Muscle of arm (tissue), 1 donor: ENCODE measurements at regions not wholly inside any gene's neighbourhood (a gene's known extent, or its start where the extent isn't known, plus 50 kb on each side); places are given as distances from the start of the nearest gene placed in this dataset.
"Not testable (repeated sequence)": the region's sequence is repeated elsewhere in the genome, so short reads cannot be mapped to it uniquely, and the experiment has no call there.

Experiments used
- DNase-seq: peaks from one replicate; pipeline ENCODE4 v3.0.0-alpha.2; 2013

DNA sequence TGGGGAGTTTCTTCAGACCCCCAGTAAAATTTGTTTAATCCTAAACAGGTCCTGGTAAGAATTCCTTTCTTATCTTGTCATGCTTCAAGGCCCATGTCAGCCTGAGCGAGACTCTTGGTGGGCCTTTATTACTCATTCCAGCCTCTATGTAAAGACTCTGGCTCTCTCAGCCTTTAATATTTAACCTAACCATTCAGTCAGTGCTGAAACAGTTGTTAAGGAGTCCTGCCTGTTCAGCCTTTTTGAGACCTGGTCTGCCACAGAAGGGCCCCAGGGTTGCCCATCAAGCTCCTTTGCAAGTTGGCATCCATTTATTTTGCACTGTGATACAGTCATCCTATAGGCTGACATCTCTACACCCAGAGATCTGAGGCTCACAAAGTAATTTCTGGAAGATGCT is 107.7 kb upstream of the VANGL1 start:
- no peak for DNase-seq

DNA sequence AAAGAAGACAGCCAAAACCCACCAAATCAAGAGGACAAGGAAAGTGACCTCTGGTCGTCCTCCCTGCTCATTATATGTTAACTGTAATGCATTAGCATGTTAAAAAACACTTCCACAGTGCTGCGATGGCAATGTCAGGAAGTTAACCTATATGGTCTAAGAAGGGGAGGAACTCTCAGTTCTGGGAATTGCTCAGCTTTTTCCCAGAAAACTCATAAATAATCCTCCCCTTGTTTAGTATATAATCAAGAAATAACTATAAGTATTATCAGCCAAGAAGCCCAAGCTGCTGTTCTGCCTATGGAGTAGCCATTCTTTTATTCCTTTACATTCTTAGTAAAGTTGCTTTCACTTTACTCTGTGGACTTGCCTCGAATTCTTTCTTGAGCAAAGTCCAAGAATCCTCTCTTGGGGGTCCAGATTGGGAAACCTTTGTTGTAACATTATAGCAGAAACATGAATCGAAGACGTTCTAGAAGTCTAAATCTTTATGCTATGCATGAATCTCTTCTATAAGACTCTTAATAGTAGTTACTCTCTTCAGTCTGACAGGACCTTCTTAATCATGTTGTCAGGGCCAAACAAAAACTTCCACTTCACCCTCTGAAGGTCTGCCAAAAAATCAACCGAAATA is 110.0 kb upstream of the VANGL1 start:
- peak; percentile 45 for DNase-seq

DNA sequence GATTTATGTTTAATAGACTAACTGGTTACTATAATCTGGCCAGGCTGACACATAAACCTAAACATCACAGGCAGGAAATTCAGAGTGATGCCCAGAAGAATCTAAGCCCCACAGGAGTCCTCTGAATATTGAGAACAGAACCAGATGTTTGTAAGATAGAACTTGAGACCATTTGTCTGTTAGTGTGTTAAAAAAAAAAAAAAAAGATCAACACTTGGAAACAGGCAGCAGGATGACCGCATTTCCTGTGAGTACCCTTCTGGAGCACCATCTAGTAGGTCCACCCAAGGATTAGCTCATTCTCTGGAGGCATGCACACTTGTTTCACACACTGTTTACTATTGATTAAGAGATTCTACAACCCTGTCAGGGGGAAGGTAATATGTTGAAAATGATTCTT is 111.4 kb upstream of the VANGL1 start:
- no peak for DNase-seq

DNA sequence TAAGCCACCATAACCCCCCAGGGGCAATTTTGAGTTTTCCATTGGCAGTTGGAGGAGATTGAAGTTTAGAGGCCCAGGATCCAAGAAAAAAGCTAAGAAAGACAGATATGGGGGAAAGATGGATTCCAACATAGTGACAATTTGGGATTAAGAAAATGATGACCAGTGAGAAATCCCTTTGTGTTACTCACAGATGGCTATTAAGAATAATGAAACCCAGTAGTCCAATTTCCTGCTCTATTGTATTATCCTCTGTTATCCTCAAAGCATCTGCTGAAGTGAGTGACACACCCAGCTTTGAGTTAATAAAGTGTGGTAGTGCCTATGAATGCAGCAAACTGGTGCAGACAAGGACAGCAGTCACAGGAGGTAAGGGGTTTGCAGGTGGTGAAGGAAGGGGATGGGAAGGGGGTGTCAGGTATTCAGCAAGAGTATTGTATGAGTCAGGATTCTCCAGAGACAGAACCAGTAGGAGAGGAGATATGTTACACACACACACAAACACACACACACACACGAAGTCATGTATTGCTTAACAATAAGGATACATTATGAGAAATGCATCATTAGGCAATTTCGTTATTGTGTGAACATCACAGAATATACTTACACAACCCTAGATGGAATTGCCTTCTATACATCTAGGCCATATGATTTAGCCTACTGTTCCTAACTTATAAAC is 112.4 kb upstream of the VANGL1 start:
- DNase-seq, result no peak

DNA sequence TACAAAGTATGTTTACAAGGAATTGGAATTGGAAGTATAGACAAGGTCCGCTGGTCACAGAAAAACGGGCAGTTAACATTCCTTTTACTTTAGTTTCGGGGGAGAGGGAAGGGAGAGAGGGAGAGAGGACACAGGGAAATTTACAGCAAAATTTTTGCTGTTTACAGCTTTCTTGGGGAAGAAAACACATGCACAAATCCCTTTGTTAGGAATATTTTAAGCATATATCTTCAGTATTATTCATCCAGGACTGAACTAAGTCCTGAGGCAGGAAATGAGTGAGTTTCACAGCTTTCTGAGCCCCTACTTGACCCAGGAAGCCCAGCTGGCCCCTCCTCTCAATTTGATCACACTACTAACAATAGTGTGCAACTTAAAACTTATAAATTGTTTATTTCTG is 113.4 kb upstream of the VANGL1 start:
- DNase-seq, result not testable (repeated sequence)

DNA sequence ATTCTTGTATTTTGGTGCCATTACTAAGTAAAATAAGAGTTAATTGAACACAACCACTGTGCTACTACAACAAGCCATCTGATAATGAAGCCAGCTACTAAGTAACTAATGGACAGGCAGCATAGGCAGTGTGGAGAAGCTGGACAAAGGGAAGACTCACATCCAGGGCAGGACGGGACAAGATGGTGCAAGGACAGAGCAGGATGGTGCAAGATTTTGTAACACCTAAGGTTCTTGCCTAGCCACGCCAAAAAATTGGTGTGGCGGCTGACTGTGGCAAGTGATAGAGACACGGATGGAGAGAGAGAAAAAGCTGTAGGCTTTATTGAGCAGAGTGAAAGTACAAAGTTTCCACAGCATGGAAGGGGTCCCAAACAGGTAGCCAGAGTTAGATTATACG is 114.0 kb upstream of the VANGL1 start:
- DNase-seq, result no peak

DNA sequence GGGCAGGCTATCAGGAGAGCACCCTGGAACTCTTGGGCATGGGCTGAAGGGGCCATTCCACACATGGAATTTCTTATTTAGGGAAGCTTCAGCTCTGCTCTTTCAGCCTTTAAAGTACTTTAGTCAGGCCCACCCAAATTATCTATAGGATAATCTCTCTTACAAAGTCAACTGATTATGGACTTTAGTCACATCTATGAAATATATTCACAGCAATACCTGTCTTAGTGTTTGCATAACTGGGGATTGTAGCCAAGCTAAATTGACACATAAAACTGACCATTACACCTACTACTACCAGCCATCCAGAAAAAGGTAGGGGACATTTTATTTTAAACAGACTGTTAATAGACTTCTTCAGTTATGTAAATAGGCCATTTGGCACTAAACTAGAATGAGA is 114.9 kb upstream of the VANGL1 start:
- no peak for DNase-seq

DNA sequence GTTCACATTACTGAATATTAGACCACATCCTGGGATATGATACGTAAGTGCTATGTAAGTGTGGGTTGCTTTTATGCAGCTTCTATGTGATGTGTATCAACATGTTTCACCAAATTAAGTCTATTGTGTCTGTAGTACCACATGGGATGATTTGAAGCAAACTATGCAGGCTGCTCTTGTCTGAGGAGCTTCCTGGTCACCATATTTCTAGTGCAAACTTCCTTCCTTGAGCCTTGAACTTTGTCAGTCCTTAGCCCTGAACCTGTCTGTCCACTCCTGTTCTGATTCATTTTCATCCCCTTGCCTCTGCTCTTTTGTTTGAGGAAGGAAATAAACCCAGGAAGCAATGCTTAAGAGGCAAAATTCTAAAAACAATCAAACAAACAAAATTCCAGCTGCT is 117.5 kb upstream of the VANGL1 start:
- DNase-seq, result no peak

DNA sequence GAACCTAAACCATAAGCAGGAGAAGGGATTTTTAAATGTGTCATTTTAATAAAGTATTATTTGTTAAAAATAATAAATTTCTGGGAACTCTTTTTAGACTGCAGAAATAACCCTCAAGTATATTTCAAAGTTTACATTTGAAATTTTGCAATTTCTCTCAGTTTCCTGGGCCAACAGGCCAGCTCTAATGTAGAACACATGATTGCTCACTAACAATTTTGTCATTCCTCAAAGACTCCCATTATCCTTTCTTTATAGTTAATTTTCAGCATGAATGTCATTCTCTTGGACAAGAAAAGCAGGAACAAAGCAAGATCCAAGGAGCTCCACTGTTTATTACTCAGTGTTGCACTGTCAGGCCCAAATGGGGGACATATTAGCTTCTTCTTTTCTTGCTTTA is 119.4 kb upstream of the VANGL1 start:
- no peak for DNase-seq

DNA sequence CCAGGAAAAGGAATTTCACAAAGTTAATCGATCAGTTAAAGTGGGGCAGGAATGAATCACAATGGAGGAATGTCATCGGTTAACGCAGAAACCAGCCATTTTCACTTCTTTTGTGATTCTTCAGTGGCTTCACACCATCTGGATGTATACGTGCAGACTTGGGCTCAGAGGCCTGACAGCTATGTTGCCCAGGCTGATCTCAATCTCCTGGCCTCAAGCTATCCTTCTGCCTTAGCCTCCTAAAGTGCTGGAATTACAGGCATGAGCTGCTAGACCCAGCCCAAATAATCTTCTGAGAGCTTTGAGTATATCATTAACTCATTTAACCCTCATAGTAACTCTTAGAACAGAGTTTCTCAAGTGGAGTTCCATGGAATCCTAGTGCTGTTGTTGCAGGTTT is 126.5 kb upstream of the VANGL1 start:
- no peak for DNase-seq

DNA sequence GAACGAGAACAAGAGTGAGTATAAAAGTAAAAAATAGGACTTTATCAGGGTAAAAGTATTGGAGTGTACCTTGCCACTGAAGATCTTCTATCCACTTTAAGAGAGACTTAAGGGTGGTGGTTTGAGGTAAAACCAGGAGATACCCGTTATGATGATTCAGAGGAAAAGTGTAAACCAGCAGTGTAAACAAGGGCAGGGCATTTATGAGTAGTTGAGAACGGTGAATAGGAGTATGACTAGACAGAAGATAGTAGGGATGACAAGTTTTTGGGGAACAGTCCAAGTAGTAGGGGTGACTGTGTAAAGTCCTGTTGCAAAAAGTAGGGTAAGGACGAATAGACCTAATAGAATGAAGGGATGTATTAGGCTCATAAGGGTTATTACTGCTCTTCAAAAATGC is 131.5 kb upstream of the VANGL1 start:
- not testable (repeated sequence) for DNase-seq

DNA sequence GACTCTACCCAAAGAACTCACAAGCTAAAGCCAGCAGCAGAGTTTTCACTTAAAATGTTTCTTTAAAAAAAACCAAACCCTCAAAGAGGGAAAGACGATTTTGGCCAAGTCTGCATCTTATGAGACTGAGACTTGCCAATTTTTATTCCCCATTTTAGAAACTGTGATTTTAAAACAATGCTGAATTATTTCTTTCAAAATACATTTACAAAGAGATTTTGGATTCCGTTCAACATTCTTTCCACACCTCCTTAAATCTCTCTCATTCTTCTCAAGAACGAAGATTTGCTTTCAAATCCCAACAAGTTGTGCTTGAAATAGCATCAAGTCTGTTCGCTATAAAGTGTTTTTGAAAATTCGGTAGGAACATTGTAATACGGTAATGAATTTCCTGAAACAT is 133.9 kb upstream of the VANGL1 start:
- peak; percentile 79 for DNase-seq

DNA sequence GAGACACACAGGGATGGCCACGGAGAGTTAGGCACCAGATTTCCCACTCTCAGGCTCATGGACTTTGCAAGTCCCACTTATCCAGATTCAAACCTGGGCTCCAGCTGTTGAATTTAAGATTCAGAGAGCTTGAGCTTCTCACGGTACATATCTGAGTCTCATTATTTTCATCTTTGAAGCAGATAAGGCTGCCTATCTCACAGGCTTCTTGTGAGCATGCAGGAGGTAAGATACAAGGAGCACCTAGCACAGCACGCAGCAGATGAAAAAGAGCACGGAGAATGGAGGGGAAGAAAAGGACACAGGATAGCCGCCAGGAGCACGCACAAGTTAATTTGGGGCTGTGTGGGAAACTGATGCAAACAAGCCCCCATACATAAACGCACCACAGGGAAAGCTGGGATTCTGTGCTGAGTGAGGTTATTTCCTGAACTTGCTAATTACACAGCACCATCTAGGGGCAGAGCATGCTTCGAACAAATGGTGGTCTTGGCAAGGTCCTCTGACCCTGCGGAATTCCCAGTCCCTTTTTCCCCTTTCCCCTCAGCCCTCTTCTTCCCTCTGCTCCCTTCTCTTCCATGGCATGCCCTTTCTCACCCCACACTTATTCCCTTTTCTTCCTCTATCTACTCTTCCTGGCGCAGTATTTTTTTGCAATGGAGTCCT is 134.7 kb upstream of the VANGL1 start:
- no peak for DNase-seq

DNA sequence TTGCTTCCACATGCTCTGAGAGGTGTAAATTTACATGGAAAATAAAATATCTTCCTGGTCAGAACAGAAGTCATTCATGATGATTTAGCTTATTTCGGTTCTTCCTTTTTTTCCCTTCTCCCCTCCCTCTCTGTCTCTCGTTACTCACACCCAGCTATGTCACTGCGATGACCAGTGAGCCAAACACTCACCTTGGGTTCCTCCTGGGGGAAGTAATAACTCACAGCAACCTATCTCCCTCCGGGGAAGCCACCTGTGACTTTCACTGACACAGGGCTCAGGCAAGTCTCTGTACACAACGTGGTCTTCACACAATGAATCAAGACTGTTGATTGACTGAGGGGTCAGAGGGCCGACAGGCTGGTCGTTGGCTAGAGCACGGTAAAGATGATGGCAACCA is 135.3 kb upstream of the VANGL1 start:
- DNase-seq, result no peak

DNA sequence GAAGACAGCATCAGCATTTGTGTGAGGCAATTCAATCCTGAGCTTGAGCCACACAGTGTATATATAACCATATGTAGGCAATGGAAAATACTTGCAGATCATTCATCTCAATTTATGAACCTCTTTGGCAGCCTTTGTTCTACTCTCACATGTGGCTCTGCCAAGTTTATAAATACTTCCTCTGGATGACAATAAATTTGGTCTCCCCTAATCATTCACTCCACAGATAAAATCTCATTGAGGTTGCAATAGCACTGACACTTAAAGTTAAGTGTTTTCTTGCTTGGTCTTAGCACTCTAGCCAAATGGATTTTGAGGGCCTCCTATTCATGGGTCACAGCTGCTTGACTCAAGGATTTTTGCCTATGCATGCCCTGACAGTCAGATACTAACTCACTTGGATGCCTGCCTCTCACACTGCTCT is 136.6 kb upstream of the VANGL1 start:
- peak; percentile 37 for DNase-seq

DNA sequence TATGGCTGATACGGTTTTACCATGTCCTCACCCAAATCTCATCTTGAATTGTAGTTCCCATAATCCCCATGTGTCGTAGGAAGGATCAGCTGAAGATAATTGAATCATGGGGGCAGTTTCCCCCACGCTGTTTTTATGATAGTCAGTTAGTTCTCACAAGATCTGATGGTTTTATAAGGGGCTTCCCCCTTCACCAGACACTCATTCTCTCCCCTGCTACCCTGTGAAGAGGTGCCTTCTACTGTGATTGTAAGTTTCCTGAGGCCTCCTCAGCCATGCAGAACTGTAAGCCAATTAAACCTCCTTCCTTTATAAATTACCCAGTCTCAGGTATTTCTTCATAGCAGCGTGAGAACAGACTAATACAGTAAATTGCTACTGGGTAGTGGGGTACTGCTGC is 139.6 kb upstream of the VANGL1 start:
- not testable (repeated sequence) for DNase-seq

DNA sequence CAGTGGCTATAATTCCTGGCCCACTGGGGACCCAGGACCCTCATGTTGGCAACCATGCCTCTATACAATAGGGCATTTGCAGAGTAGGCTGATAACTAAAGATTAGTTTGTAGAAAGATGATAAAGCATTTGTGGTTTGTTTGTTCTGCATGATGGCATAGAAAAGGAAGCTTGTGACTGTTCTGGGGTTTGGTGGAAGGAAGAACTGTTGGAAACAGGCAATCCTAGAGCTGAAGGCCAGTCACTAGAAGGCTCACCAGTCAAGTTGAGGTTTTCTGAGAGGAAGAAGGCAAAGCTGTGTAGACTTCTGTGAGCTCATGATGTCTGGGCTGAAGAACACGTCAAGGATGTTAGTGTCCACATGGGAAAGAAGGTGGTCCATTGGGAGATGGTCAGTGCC is 140.3 kb upstream of the VANGL1 start:
- DNase-seq, result no peak

DNA sequence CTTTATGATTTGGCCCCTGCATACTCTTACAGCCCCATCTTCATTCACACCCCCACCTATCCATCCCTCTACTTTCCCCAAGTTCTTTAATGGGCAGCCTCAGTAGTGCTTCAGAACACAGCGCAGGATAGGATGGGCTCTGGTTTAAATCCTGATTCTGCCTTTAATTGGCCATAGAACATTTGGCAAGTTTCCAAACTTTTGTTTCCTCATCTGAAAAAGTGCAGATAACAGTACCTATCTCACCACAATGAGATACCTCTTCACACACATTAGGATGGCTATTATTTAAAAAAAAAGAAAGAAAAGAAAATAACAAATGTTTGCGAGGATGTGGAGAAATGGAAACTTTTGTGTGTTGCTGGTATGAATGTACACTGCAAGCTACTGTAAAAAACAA is 142.5 kb upstream of the VANGL1 start:
- no peak for DNase-seq

DNA sequence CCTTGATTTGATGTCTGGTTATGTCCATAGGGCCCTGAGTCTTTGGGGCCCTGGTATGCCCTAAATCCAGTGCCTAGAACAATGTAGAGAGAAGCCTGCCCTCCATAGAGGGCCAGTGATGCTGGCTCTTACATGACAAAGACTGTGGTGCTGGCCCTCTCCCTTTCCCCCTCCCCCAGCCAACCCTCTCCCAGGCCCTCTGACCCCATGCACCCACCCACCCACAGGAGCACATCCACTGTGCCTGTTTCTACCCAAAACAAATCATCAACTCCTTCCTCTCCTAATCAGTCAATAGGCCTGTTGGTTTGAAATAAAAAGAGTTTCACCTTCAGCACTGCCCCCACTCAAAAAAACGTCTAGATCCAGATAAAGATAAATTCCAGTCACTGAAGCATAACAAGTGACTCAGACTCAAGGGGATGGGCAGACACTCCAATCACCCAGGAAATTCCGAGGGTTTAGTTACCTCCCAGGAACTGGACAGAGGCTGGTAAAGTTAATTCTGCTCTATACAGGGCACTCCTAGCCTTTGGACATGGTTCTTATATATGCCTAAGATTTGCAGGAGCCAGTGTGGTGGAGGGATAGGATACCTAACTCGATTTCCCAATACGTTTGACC is 144.8 kb upstream of the VANGL1 start:
- no peak for DNase-seq

DNA sequence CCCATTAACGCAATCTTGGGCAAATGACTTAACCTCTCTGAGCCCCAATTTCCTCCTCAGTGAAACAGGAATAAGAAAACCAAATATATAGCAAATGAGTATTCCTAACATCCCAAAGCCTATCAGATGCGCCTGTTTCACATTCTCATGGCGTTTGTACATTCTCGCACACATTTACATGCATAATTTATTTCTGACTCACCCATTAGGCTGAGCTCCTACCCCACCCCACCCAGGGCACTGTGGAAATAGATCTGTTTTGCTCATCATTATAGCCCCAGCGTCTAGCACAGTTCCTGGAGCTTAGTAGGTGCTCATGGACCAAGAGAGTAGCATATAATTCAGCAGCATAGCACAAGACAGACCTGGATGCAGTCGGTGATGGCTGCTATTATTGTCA is 146.1 kb upstream of the VANGL1 start:
- DNase-seq, result no peak

DNA sequence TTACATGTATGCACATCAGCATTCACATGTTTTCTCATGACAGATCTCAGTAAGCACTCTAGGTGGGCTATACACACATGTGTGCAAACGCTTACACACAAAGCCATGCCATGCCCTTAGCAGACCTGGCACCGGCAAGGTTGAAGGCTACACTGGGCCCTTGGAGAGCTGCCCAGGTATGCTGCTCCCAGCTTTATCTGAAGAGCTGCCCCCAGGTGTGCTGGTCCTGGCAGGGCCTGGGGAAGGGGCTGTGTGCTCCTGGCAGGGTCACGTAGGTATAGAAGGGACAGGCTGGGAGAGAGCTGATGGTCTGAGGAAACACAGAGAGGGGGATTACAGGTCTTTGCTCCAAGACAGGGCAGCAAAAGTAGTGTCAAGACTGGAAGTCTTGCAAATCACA is 146.7 kb upstream of the VANGL1 start:
- no peak for DNase-seq

DNA sequence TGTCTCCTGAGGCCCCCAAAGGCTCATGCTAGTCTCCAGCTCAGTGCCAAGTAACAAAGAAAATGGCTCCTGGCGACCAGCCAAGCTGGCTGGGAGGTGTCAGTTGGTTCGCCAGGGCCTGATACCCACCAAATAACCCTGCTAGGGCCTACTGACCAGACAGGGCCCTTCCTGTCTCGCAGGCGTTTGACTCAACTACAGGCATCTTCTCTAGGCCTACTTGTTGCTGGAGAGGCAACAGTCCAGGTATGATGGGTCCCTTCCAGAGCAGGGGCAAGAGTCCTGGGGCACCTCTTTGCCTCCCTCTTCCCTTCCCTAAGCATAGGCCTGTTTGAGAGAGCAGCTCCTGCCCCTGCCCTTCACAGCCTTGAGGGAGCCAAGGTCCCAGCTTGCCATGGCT is 147.9 kb upstream of the VANGL1 start:
- no peak for DNase-seq

DNA sequence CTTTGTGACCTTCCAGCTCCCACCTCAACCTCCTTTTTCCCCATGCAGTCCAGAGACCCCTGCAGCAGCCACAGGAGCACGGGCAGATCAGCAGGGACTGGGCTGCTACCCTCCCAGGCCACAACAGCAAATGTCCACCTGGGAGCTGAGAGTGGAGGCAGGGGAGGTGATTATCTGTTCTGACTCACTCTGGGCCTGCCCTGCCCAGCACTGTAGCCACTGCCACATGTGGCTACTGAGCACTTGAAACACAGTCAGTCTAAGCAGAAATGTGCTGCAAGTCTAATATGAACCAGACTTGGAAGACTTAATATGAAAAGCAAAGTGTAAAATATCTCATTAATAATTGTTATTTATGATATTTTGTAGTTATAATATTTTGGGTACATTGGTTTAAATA is 148.9 kb upstream of the VANGL1 start:
- DNase-seq, result no peak
